Liver (tissue), 8 donors: ENCODE measurements at regions not wholly inside any gene's neighbourhood (a gene's known extent, or its start where the extent isn't known, plus 50 kb on each side); places are given as distances from the start of the nearest gene placed in this dataset.

ENCODE experiments used
- DNase-seq: peaks from one replicate; pipeline ENCODE4 v3.0.0-alpha.2; 2017; ENCODE audit warnings: low spot score
- H3K27ac ChIP-seq, 2 donors: one replicate each; pipeline ENCODE4 v1.7.0; 2013; ENCODE audit warnings: inconsistent platforms in 2 of 2, low read length in 2 of 2, control low read depth in 1 of 2, low read depth in 1 of 2, mild to moderate bottlenecking in 1 of 2
- H3K27me3 ChIP-seq, 4 donors: one replicate each; pipeline versions ENCODE4 v1.6.1 to v1.7.0; 2013; ENCODE audit warnings: low read length in 3 of 4, inconsistent platforms in 1 of 4, mild to moderate bottlenecking in 1 of 4, moderate library complexity in 1 of 4; ENCODE audit not compliant: control insufficient read depth in 4 of 4, insufficient read depth in 4 of 4
- H3K36me3 ChIP-seq, 4 donors: one replicate each; pipeline versions ENCODE4 v1.6.1 to v1.7.0; 2013; ENCODE audit warnings: low read length in 3 of 4, mild to moderate bottlenecking in 3 of 4, low read depth in 1 of 4, moderate library complexity in 1 of 4; ENCODE audit not compliant: control insufficient read depth in 4 of 4, insufficient read depth in 3 of 4
- H3K4me1 ChIP-seq, 4 donors: one replicate each; pipeline versions ENCODE4 v1.6.1 to v1.7.0; 2013; ENCODE audit warnings: low read length in 3 of 4, mild to moderate bottlenecking in 3 of 4, moderate library complexity in 1 of 4; ENCODE audit not compliant: control insufficient read depth in 4 of 4, insufficient read depth in 4 of 4
- H3K4me3 ChIP-seq, 3 donors: one replicate each; pipeline versions ENCODE4 v1.6.1 to v1.7.0; 2013; ENCODE audit warnings: low read length in 3 of 3, control low read depth in 1 of 3, low read depth in 1 of 3, mild to moderate bottlenecking in 1 of 3
- H3K9ac ChIP-seq, 2 donors: one replicate each; pipeline ENCODE4 v1.7.0; 2013; ENCODE audit warnings: low read length in 2 of 2, mild to moderate bottlenecking in 2 of 2, moderate library complexity in 2 of 2, control low read depth in 1 of 2, low read depth in 1 of 2
- H3K9me3 ChIP-seq, 4 donors: one replicate each; pipeline versions ENCODE4 v1.6.1 to v1.7.0; 2013; ENCODE audit warnings: low read length in 3 of 4; ENCODE audit not compliant: control insufficient read depth in 4 of 4
- CTCF ChIP-seq: fragments of 150-350 bp; IDR thresholded peaks from 2 replicates; pipeline ENCODE4 v1.5.1; 2017; ENCODE audit warnings: improper control_type of control experiment, low read depth, low read length; ENCODE audit not compliant: missing input control
- FOXA1 ChIP-seq: IDR thresholded peaks from 2 replicates; pipeline ENCODE4 v1.6.1; 2016; ENCODE audit warnings: antibody characterized with exemption
- GABPA ChIP-seq, 2 donors: IDR thresholded peaks in 1 of 2; conservative IDR thresholded peaks in 1 of 2; 2 replicates each; pipeline ENCODE4 v1.6.1; 2016; ENCODE audit warnings: antibody characterized with exemption in 2 of 2, mild to moderate bottlenecking in 1 of 2, moderate library complexity in 1 of 2
- HNF4A ChIP-seq, 2 donors: conservative IDR thresholded peaks; 2 replicates each; pipeline ENCODE4 v1.6.1; 2016; ENCODE audit warnings: antibody characterized with exemption in 2 of 2, mild to moderate bottlenecking in 2 of 2
- HNF4G ChIP-seq: IDR thresholded peaks from 2 replicates; pipeline ENCODE4 v1.6.1; 2016; ENCODE audit warnings: antibody characterized with exemption
- JUND ChIP-seq, 2 donors: IDR thresholded peaks; 2 replicates each; pipeline ENCODE4 v1.6.1; 2016; ENCODE audit warnings: antibody characterized with exemption in 2 of 2
- NR2F2 ChIP-seq: IDR thresholded peaks from 2 replicates; pipeline ENCODE4 v1.6.1; 2016; ENCODE audit warnings: antibody characterized with exemption
- RAD21 ChIP-seq, 2 donors: IDR thresholded peaks; 2 replicates each; pipeline ENCODE4 v1.6.1; 2016; ENCODE audit warnings: antibody characterized with exemption in 2 of 2, mild to moderate bottlenecking in 2 of 2
- REST ChIP-seq: IDR thresholded peaks from 2 replicates; pipeline ENCODE4 v1.6.1; 2016; ENCODE audit warnings: antibody characterized with exemption, mild to moderate bottlenecking
- RXRA ChIP-seq, 2 donors: IDR thresholded peaks; 2 replicates each; pipeline ENCODE4 v1.6.1; 2017 to 2018; ENCODE audit warnings: antibody characterized with exemption in 2 of 2, mild to moderate bottlenecking in 1 of 2
- SP1 ChIP-seq: IDR thresholded peaks from 2 replicates; pipeline ENCODE4 v1.6.1; 2018; ENCODE audit warnings: antibody characterized with exemption, mild to moderate bottlenecking
- TAF1 ChIP-seq: conservative IDR thresholded peaks from 2 replicates; pipeline ENCODE4 v1.6.1; 2016; ENCODE audit warnings: antibody characterized with exemption, mild to moderate bottlenecking
- YY1 ChIP-seq: IDR thresholded peaks from 2 replicates; pipeline ENCODE4 v1.6.1; 2016; ENCODE audit warnings: antibody characterized with exemption, mild to moderate bottlenecking
- ZBTB33 ChIP-seq: IDR thresholded peaks from 2 replicates; pipeline ENCODE4 v1.6.1; 2016; ENCODE audit warnings: antibody characterized with exemption
- WGBS: extraction: QIAGEN DNeasy Blood & Tissue Kit; methylation state at CpG from one replicate; pipeline ENCODE4 v1.1.7; 2013; 5-methylcytosine and 5-hydroxymethylcytosine counted together
- donor health status: healthy.
- donor health status: healthy.
- donor health status: healthy.
- donor health status: healthy.
- donor health status: healthy.

GRCh38 chr9:30015073-30015472 lies 2369.4 kb upstream of the ACO1 start:
- no peaks in the 10 kb centered on the region for H3K4me1 ChIP-seq
- no peak overlapping the region for H3K4me3 ChIP-seq
- TF ChIP-seq HNF4G (no peak), REST (no peak), ZBTB33 (no peak), SP1 (no peak), TAF1 (no peak), GABPA (IDR thresholded peaks at IDR 0.05 in 1 of 2, conservative IDR thresholded peaks at IDR 0.05 in 1 of 2) (no peak), JUND (IDR thresholded peaks at IDR 0.05) (no peak), RAD21 (IDR thresholded peaks at IDR 0.05) (no peak), CTCF (no peak), YY1 (no peak), HNF4A (conservative IDR thresholded peaks at IDR 0.05) (no peak), FOXA1 (no peak), NR2F2 (no peak), RXRA (IDR thresholded peaks at IDR 0.05) (no peak)
- WGBS, result 75% methylated on average over 4 of the region's 4 CpGs
- no peak overlapping the region for H3K9ac ChIP-seq
- DNase-seq, result no peak
- no peaks in the 10 kb centered on the region for H3K36me3 ChIP-seq
- H3K27ac ChIP-seq, result no peak overlapping the region
- no peaks in the 10 kb centered on the region for H3K27me3 ChIP-seq
- no peaks in the 10 kb centered on the region for H3K9me3 ChIP-seq

- Histone ChIP-seq H3K27me3 (no peaks in the 10 kb centered on the region), H3K27ac (no peak overlapping the region), H3K9ac (no peak overlapping the region), H3K4me1 (no peaks in the 10 kb centered on the region), H3K4me3 (no peak overlapping the region), H3K9me3 (no peaks in the 10 kb centered on the region), H3K36me3 (no peaks in the 10 kb centered on the region)
- no peak for DNase-seq
- 63% methylated on average over 2 of the region's 2 CpGs for WGBS
- TF ChIP-seq SP1, result no peak
These were observed 2364.3 kb upstream of the ACO1 start for GRCh38 chr9:30020161-30020560.
